HepG2 (cell line): ENCODE measurements at regions not wholly inside any gene's neighbourhood (a gene's known extent, or its start where the extent isn't known, plus 50 kb on each side); places are given as distances from the start of the nearest gene placed in this dataset.

ENCODE experiments used
- IKZF1 ChIP-seq: fragments of 450-650 bp; IDR thresholded peaks from 2 replicates; pipeline ENCODE4 v1.7.1; 2016
- ZNF292 ChIP-seq: sonication (generic); formaldehyde crosslinking; IDR thresholded peaks from 2 replicates; pipeline ENCODE4 v1.8.1; 2022; ENCODE audit warnings: mild to moderate bottlenecking, low read depth, missing genetic modification reagents, borderline replicate concordance
- ZNF614 ChIP-seq: IDR thresholded peaks from 2 replicates; pipeline ENCODE4 v1.6.1; 2018; ENCODE audit warnings: missing biosample characterization, missing genetic modification reagents, inconsistent platforms, borderline replicate concordance
- TF ChIP-seq, protein P1 (sequence below), 2 experiments: IDR thresholded peaks; 2 replicates each; pipeline ENCODE4 v1.6.1; 2011 to 2012; ENCODE audit warnings: low read length in 2 of 2, borderline replicate concordance in 1 of 2, low read depth in 1 of 2, mild to moderate bottlenecking in 1 of 2, moderate library complexity in 1 of 2
- TF ChIP-seq, protein P2 (sequence below): sonication (generic); formaldehyde crosslinking; IDR thresholded peaks from 2 replicates; pipeline ENCODE4 v1.4.0; 2020; ENCODE audit warnings: missing genetic modification reagents, borderline replicate concordance
- TF ChIP-seq, protein P3 (sequence below): sonication (generic); formaldehyde crosslinking; conservative IDR thresholded peaks from 2 replicates; pipeline ENCODE4 v1.4.0; 2020; ENCODE audit warnings: mild to moderate bottlenecking, missing genetic modification reagents, moderate library complexity
- TF ChIP-seq, protein P4 (sequence below): IDR thresholded peaks from 2 replicates; pipeline ENCODE4 v1.6.1; 2016; ENCODE audit warnings: low read depth, borderline replicate concordance

DNA sequence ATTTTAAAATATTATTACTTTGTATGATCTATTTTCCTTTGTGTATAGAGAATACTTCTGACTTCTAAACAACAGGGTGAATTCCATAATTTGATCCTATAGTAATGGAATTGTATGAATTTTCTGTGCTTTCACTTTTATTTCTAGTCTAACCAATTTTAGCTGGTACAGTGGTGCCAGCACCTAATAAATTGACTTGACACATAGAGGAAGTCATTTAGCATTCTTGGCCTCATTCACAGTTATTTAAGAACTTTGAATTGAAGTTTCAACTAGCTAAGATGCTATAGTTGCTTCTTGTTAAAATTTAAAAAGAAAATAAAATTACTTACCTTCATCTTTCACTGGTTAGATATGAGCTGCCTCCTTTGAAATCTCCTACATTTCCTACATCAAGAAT is 220.4 kb downstream of the CPS1 start (continued):
- TF ChIP-seq, protein P1, sequence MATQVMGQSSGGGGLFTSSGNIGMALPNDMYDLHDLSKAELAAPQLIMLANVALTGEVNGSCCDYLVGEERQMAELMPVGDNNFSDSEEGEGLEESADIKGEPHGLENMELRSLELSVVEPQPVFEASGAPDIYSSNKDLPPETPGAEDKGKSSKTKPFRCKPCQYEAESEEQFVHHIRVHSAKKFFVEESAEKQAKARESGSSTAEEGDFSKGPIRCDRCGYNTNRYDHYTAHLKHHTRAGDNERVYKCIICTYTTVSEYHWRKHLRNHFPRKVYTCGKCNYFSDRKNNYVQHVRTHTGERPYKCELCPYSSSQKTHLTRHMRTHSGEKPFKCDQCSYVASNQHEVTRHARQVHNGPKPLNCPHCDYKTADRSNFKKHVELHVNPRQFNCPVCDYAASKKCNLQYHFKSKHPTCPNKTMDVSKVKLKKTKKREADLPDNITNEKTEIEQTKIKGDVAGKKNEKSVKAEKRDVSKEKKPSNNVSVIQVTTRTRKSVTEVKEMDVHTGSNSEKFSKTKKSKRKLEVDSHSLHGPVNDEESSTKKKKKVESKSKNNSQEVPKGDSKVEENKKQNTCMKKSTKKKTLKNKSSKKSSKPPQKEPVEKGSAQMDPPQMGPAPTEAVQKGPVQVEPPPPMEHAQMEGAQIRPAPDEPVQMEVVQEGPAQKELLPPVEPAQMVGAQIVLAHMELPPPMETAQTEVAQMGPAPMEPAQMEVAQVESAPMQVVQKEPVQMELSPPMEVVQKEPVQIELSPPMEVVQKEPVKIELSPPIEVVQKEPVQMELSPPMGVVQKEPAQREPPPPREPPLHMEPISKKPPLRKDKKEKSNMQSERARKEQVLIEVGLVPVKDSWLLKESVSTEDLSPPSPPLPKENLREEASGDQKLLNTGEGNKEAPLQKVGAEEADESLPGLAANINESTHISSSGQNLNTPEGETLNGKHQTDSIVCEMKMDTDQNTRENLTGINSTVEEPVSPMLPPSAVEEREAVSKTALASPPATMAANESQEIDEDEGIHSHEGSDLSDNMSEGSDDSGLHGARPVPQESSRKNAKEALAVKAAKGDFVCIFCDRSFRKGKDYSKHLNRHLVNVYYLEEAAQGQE (IDR thresholded peaks at IDR 0.05; ENCODE audit: borderline replicate concordance in 1 of 2, low read depth in 1 of 2, low read length in 2 of 2), result no peak
- TF ChIP-seq, protein P2, sequence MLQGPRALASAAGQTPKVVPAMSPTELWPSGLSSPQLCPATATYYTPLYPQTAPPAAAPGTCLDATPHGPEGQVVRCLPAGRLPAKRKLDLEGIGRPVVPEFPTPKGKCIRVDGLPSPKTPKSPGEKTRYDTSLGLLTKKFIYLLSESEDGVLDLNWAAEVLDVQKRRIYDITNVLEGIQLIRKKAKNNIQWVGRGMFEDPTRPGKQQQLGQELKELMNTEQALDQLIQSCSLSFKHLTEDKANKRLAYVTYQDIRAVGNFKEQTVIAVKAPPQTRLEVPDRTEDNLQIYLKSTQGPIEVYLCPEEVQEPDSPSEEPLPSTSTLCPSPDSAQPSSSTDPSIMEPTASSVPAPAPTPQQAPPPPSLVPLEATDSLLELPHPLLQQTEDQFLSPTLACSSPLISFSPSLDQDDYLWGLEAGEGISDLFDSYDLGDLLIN (CRISPR knock-in tag), result no peak
- TF ChIP-seq IKZF1 (no peak), ZNF292 (CRISPR knock-in tag) (no peak), ZNF614 (no peak)
- TF ChIP-seq, protein P3, sequence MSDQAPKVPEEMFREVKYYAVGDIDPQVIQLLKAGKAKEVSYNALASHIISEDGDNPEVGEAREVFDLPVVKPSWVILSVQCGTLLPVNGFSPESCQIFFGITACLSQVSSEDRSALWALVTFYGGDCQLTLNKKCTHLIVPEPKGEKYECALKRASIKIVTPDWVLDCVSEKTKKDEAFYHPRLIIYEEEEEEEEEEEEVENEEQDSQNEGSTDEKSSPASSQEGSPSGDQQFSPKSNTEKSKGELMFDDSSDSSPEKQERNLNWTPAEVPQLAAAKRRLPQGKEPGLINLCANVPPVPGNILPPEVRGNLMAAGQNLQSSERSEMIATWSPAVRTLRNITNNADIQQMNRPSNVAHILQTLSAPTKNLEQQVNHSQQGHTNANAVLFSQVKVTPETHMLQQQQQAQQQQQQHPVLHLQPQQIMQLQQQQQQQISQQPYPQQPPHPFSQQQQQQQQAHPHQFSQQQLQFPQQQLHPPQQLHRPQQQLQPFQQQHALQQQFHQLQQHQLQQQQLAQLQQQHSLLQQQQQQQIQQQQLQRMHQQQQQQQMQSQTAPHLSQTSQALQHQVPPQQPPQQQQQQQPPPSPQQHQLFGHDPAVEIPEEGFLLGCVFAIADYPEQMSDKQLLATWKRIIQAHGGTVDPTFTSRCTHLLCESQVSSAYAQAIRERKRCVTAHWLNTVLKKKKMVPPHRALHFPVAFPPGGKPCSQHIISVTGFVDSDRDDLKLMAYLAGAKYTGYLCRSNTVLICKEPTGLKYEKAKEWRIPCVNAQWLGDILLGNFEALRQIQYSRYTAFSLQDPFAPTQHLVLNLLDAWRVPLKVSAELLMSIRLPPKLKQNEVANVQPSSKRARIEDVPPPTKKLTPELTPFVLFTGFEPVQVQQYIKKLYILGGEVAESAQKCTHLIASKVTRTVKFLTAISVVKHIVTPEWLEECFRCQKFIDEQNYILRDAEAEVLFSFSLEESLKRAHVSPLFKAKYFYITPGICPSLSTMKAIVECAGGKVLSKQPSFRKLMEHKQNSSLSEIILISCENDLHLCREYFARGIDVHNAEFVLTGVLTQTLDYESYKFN, result no peak
- TF ChIP-seq, protein P4, sequence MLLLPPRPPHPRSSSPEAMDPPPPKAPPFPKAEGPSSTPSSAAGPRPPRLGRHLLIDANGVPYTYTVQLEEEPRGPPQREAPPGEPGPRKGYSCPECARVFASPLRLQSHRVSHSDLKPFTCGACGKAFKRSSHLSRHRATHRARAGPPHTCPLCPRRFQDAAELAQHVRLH (CRISPR knock-in tag), result no peak
